LNCAP (cell line): ENCODE measurements at regions not wholly inside any gene's neighbourhood (a gene's known extent, or its start where the extent isn't known, plus 50 kb on each side); places are given as distances from the start of the nearest gene placed in this dataset.

ENCODE experiments used
- TF ChIP-seq, protein P1 (sequence below): fragments of 450-650 bp; IDR thresholded peaks from 2 replicates; pipeline ENCODE4 v1.5.1; 2017; ENCODE audit warnings: mild to moderate bottlenecking

DNA sequence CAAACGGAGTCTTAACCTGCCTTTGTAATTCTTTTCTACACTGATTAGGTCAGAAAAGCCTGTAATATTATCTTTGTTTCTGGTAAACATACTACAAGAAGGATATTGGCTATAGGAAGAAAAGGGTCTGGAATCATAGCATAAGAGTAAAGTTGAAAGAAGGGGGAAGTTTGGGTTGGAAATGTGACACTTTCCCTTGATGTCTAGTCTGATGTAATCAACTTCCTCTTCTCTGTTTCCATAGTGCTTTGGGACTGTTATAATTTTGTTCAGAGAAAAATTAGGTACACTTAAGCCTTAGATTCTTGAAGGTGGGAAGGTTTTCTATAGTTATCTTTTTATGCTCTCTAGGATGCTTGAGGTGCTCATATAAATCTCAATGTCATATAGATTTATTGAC is 322.2 kb downstream of the AEBP2 start:
- TF ChIP-seq, protein P1, sequence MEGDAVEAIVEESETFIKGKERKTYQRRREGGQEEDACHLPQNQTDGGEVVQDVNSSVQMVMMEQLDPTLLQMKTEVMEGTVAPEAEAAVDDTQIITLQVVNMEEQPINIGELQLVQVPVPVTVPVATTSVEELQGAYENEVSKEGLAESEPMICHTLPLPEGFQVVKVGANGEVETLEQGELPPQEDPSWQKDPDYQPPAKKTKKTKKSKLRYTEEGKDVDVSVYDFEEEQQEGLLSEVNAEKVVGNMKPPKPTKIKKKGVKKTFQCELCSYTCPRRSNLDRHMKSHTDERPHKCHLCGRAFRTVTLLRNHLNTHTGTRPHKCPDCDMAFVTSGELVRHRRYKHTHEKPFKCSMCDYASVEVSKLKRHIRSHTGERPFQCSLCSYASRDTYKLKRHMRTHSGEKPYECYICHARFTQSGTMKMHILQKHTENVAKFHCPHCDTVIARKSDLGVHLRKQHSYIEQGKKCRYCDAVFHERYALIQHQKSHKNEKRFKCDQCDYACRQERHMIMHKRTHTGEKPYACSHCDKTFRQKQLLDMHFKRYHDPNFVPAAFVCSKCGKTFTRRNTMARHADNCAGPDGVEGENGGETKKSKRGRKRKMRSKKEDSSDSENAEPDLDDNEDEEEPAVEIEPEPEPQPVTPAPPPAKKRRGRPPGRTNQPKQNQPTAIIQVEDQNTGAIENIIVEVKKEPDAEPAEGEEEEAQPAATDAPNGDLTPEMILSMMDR, result no peak

DNA sequence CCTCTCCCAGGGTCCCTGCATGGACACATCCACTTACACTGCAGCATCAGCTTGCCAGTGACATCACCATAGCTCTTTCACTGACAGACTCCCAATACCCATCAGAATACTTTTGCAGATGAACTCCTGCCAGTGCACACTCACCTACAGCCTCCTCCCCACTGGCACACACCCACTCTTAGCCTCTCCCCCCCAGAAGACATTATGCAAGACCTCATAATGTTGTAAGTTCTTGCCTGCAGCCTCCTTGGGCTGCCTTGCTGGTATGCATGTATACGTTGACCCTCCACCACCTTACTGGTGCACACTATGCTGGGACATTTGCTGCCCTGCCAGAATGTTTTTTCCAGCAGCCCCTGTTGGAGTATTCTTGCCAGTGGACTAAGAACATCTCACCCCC is 324.2 kb downstream of the AEBP2 start:
- TF ChIP-seq, protein P1, result no peak

DNA sequence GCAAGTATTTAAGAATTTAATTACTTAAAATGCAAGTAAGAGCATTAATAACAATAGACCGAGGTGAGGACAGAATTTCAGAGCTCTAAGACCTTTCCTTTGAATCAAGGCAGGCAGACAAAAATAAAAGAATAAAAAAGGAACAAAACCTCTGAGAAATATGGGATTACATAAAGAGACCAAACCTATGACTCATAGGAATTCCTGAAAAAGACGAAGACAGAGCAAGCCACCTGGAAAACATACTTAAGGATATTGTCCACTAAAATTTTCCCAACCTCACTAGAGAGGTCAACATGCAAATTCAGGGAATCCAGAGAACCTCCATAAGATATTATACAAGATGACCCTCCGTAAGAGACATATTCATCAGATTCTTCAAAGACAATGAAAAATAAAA is 325.1 kb downstream of the AEBP2 start:
- TF ChIP-seq, protein P1, result no peak

DNA sequence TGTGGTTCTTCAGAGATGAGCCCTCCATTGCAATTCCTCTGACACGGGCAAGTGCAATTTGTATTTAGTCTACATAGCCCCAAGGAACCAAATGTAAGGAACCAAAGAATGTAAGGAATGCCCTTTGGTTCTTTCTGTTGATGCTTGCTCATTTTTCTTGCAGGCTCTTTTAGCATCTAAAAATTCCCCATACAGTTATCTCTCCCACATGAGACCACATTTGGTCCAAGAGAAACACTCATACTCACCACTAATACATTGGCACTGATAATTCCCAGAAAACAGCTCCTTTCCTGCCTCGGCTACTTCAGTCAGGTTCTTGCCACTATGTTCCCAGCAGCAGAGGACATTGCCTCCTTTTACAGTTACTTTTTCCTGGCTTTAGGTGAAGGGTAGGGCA is 332.6 kb downstream of the AEBP2 start:
- TF ChIP-seq, protein P1, result no peak

DNA sequence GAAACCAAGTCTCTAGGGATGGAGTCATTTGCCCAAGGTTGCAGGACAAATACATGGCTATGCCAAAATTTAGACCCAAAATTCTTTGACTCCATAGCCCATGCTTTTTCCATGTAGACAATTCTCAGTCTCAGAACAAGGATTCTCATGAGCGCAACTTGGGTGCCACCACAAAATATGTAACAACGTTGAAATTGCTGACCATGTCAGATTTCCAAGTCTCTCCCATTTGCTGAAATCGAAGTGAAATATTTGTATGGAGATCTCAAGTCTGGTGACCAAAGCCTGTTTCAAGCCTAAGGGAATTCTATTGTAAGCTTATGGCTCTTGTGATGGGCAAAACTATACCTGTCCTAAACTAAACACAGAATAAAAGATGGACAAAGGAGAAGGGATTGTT is 333.5 kb downstream of the AEBP2 start:
- TF ChIP-seq, protein P1, result no peak

DNA sequence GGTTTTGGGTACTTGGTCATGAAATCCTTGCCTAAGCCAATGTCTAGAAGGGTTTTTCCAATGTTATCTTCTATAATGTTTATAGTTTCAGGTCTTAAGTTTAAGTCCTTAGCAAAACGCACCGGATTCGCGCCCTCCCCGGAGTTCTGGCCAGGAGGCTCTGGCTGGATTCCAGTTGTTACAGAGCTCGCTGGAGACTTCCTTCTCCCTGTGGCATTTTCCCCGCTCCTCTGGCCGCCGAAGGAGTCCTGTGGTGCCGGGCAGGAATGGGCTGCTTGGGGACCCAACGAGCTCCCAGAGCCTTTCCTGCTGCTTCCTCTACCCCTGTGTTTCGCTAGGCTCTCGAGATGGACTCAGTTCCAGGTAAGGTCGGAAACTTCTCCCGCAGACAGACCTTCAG is 335.9 kb downstream of the AEBP2 start:
- TF ChIP-seq, protein P1, result no peak

DNA sequence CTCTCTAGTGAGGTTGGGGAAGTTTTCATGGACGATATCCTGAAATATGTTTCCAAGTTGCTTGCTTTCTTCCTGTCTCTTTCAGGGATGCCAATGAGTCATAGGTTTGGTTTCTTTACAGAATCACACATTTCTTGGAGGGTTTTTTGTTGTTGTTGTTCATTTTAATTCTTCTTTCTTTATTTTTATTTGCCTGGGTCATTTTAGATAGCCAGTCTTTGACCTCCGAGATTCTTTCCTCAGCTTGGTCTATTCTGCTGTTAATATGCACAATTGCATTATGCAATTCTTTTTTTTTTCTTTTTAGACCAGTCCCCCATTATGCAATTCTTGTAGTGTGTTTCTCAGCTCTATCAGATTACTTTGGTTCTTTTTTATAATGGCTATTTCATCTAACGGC is 338.9 kb downstream of the AEBP2 start:
- TF ChIP-seq, protein P1, result no peak

DNA sequence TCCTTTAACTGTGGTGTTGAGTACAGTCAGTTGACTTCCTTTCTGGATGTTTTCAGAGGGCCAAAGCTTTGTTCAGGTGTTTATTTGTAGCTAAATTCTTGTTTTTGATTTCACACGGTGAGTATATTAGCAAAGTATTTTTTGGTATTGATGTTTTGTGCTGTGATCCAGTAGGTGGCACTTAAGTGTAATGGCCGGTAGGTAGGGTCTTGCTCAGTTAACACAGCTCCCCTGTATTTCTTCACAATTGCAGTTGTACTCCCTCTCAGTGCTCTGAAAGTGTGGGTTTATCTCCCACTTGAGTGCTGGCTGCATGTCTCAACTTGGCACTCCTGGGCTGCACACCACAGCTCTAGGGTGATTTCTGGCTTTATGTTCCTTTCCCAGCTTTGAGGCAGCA is 339.5 kb downstream of the AEBP2 start:
- TF ChIP-seq, protein P1, result no peak
